H1 (cell line): ENCODE measurements at regions not wholly inside any gene's neighbourhood (a gene's known extent, or its start where the extent isn't known, plus 50 kb on each side); places are given as distances from the start of the nearest gene placed in this dataset.

Experiments used
- CBX5 ChIP-seq: fragments of 300-800, 300-1000 bp; sonication (generic); IDR thresholded peaks from 2 replicates; pipeline ENCODE4 v1.7.1; 2016; ENCODE audit warnings: antibody characterized with exemption, low read length, low read depth
- CBX8 ChIP-seq: fragments of 300-800, 300-1000 bp; sonication (generic); IDR thresholded peaks from 2 replicates; pipeline ENCODE4 v1.7.1; 2016; ENCODE audit warnings: low read depth, low read length, borderline replicate concordance
- CHD1 ChIP-seq: IDR thresholded peaks from 2 replicates; pipeline ENCODE4 v1.6.1; 2012; ENCODE audit warnings: low read depth, low read length, improper control_type of control experiment
- CHD2 ChIP-seq: IDR thresholded peaks from 2 replicates; pipeline ENCODE4 v1.6.1; 2012; ENCODE audit warnings: low read length, improper control_type of control experiment
- CTCF ChIP-seq, 3 experiments: IDR thresholded peaks; 1 replicate in 2 of 3; 2 replicates in 1 of 3; pipeline versions ENCODE4 v1.5.1 to v1.6.1; 2011; ENCODE audit warnings: low read length in 3 of 3, mild to moderate bottlenecking in 3 of 3, inconsistent platforms in 2 of 3, low read depth in 1 of 3, moderate library complexity in 1 of 3; ENCODE audit not compliant: insufficient read depth in 1 of 3; ENCODE audit errors: control extremely low read depth in 1 of 3
- GABPA ChIP-seq: IDR thresholded peaks from 2 replicates; pipeline ENCODE4 v1.6.1; 2011; ENCODE audit warnings: mild to moderate bottlenecking, low read length, moderate library complexity, borderline replicate concordance; ENCODE audit not compliant: insufficient read depth
- HDAC2 ChIP-seq, 2 experiments: fragments of 300-600 bp in 1 of 2; sonication (generic) in 1 of 2; IDR thresholded peaks; 2 replicates each; pipeline ENCODE4 v1.6.1; 2011 to 2012; ENCODE audit warnings: low read depth in 2 of 2, low read length in 2 of 2, mild to moderate bottlenecking in 2 of 2, moderate library complexity in 2 of 2, borderline replicate concordance in 1 of 2, inconsistent platforms in 1 of 2
- MAX ChIP-seq: IDR thresholded peaks from 2 replicates; pipeline ENCODE4 v1.6.1; 2012; ENCODE audit warnings: inconsistent platforms
- PHF8 ChIP-seq: fragments of 200-600 bp; sonication (generic); conservative IDR thresholded peaks from 2 replicates; pipeline ENCODE4 v1.7.1; 2012; ENCODE audit warnings: low read depth, mild to moderate bottlenecking, inconsistent platforms, low read length, moderate library complexity
- POLR2AphosphoS5 ChIP-seq: IDR thresholded peaks from 2 replicates; pipeline ENCODE4 v1.6.1; 2011; ENCODE audit warnings: low read depth, low read length
- RAD21 ChIP-seq, 2 experiments: IDR thresholded peaks in 1 of 2; conservative IDR thresholded peaks in 1 of 2; 2 replicates each; pipeline ENCODE4 v1.6.1; 2011; ENCODE audit warnings: low read depth in 2 of 2, low read length in 2 of 2, improper control_type of control experiment in 1 of 2, inconsistent platforms in 1 of 2, mild to moderate bottlenecking in 1 of 2, moderate library complexity in 1 of 2
- SIX5 ChIP-seq: IDR thresholded peaks from 2 replicates; pipeline ENCODE4 v1.6.1; 2011; ENCODE audit warnings: mild to moderate bottlenecking, low read depth, low read length
- SP2 ChIP-seq: IDR thresholded peaks from 2 replicates; pipeline ENCODE4 v1.6.1; 2012; ENCODE audit warnings: mild to moderate bottlenecking, low read length, inconsistent platforms

GRCh38 chr12:97246368-97246767 is 216.2 kb upstream of the RMST start:
- TF ChIP-seq CTCF (IDR thresholded peaks at IDR 0.05; ENCODE audit: control extremely low read depth in 1 of 3, insufficient read depth in 1 of 3, low read depth in 1 of 3, low read length in 3 of 3): no peak
- no peak for TF ChIP-seq CHD2
- no peak for TF ChIP-seq CHD1
- no peak for TF ChIP-seq SIX5
- TF ChIP-seq PHF8: no peak
- no peak for TF ChIP-seq GABPA
- no peak for TF ChIP-seq CBX5
- no peak for TF ChIP-seq RAD21 (IDR thresholded peaks at IDR 0.05 in 1 of 2, conservative IDR thresholded peaks at IDR 0.05 in 1 of 2; ENCODE audit: low read depth in 2 of 2, low read length in 2 of 2)
- no peak for TF ChIP-seq SP2
- no peak for TF ChIP-seq HDAC2 (IDR thresholded peaks at IDR 0.05; ENCODE audit: borderline replicate concordance in 1 of 2, low read depth in 2 of 2, low read length in 2 of 2)
- TF ChIP-seq POLR2AphosphoS5: no peak
- TF ChIP-seq MAX: no peak
- TF ChIP-seq CBX8: no peak
